Smooth muscle cell (in vitro differentiated cells): ENCODE measurements at regions not wholly inside any gene's neighbourhood (a gene's known extent, or its start where the extent isn't known, plus 50 kb on each side); places are given as distances from the start of the nearest gene placed in this dataset.

ENCODE experiments used
- DNase-seq: peaks from one replicate; lab custom pipeline; 2025; ENCODE audit not compliant: unreplicated experiment; lab: John Stamatoyannopoulos, UW
- H2AFZ ChIP-seq: fragments of 200-600 bp; sonication (generic); 2 replicates; pipeline ENCODE4 v1.6.0; 2016; ENCODE audit warnings: antibody characterized with exemption, low read depth, mild to moderate bottlenecking
- H3F3A ChIP-seq: fragments of 200-600 bp; sonication (generic); 2 replicates; pipeline ENCODE4 v1.6.0; 2017; ENCODE audit warnings: antibody characterized with exemption, low read depth
- H3K27ac ChIP-seq: fragments of 200-600 bp; sonication (generic); 2 replicates; pipeline ENCODE4 v1.5.1; 2016; ENCODE audit warnings: low read depth, mild to moderate bottlenecking
- H3K27me3 ChIP-seq: fragments of 200-600 bp; sonication (generic); 2 replicates; pipeline ENCODE4 v1.6.1; 2016; ENCODE audit warnings: low read depth, mild to moderate bottlenecking
- H3K36me3 ChIP-seq: fragments of 200-600 bp; sonication (generic); 2 replicates; pipeline ENCODE4 v1.5.1; 2016; ENCODE audit warnings: low read depth
- H3K4me1 ChIP-seq: fragments of 200-600 bp; sonication (generic); 2 replicates; pipeline ENCODE4 v1.5.1; 2016; ENCODE audit warnings: low read depth
- H3K4me2 ChIP-seq: fragments of 200-600 bp; sonication (generic); 2 replicates; pipeline ENCODE4 v1.6.0; 2016; ENCODE audit warnings: mild to moderate bottlenecking
- H3K4me3 ChIP-seq: fragments of 200-600 bp; sonication (generic); 2 replicates; pipeline ENCODE4 v1.5.1; 2016; ENCODE audit warnings: mild to moderate bottlenecking
- H3K79me2 ChIP-seq: fragments of 200-600 bp; sonication (generic); 2 replicates; pipeline ENCODE4 v1.6.0; 2016; ENCODE audit warnings: low read depth, mild to moderate bottlenecking
- H3K9ac ChIP-seq: fragments of 200-600 bp; sonication (generic); 2 replicates; pipeline ENCODE4 v1.6.0; 2016; ENCODE audit warnings: low read depth
- H3K9me3 ChIP-seq: fragments of 200-600 bp; sonication (generic); replicated peaks from 2 replicates; pipeline ENCODE4 v1.5.1; 2016; ENCODE audit warnings: low read depth
- H4K20me1 ChIP-seq: fragments of 200-600 bp; sonication (generic); 2 replicates; pipeline ENCODE4 v1.6.0; 2016; ENCODE audit warnings: low read depth
- WGBS: methylation state at CpG from one replicate; pipeline ENCODE4 v1.1.7; 2016; ENCODE audit warnings: low lambda C conversion rate; 5-methylcytosine and 5-hydroxymethylcytosine counted together
- TF ChIP-seq, protein P1 (sequence below): fragments of 200-600 bp; sonication (generic); IDR thresholded peaks from 2 replicates; pipeline ENCODE4 v1.5.1; 2017; ENCODE audit warnings: borderline replicate concordance, mild to moderate bottlenecking, antibody characterized with exemption; ENCODE audit not compliant: insufficient read depth, poor library complexity, severe bottlenecking

DNA sequence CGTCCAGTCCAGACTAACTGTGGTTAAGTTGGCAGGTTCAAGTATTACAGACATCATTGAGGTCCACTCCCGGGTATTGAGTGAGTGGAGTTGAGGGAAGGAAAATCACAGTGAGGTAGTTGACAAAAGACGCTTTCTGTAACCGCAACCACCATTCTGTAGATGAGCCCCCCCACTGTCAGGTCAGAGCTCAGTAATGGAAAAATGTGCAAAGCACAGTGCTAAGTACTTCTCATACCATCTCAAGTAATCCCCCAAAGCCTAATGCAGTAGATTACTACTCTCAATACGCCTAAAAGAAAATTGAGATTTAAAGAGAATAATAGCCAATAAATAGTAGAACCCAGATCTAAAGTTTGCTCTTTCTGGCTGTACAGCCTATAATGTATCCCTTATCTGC is 522.8 kb downstream of the LMO4 start:
- Histone ChIP-seq H3K4me2 (no peak overlapping the region), H3K9ac (no peak overlapping the region), H3K27ac (no peak overlapping the region), H2AFZ (no peak overlapping the region), H4K20me1 (no peaks in the 10 kb centered on the region), H3K9me3 (no peaks in the 10 kb centered on the region), H3F3A (no peaks in the 10 kb centered on the region), H3K27me3 (no peaks in the 10 kb centered on the region), H3K4me1 (no peaks in the 10 kb centered on the region), H3K36me3 (no peaks in the 10 kb centered on the region), H3K4me3 (no peak overlapping the region), H3K79me2 (no peaks in the 10 kb centered on the region)
- TF ChIP-seq, protein P1, sequence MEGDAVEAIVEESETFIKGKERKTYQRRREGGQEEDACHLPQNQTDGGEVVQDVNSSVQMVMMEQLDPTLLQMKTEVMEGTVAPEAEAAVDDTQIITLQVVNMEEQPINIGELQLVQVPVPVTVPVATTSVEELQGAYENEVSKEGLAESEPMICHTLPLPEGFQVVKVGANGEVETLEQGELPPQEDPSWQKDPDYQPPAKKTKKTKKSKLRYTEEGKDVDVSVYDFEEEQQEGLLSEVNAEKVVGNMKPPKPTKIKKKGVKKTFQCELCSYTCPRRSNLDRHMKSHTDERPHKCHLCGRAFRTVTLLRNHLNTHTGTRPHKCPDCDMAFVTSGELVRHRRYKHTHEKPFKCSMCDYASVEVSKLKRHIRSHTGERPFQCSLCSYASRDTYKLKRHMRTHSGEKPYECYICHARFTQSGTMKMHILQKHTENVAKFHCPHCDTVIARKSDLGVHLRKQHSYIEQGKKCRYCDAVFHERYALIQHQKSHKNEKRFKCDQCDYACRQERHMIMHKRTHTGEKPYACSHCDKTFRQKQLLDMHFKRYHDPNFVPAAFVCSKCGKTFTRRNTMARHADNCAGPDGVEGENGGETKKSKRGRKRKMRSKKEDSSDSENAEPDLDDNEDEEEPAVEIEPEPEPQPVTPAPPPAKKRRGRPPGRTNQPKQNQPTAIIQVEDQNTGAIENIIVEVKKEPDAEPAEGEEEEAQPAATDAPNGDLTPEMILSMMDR = no peak
- 84% methylated on average over 5 of the region's 5 CpGs for WGBS
- no peak for DNase-seq

GRCh38 chr1:87852410-87853161 is 523.9 kb downstream of the LMO4 start:
- H2AFZ ChIP-seq = no peak overlapping the region
- no peaks in the 10 kb centered on the region for H3F3A ChIP-seq
- TF ChIP-seq, protein P1 = no peak
- no peak overlapping the region for H3K27ac ChIP-seq
- no peak overlapping the region for H3K4me3 ChIP-seq
- H3K9ac ChIP-seq = no peak overlapping the region
- H3K9me3 ChIP-seq = no peaks in the 10 kb centered on the region
- H3K4me2 ChIP-seq = no peak overlapping the region
- DNase-seq = no peak
- no peaks in the 10 kb centered on the region for H3K79me2 ChIP-seq
- 94% methylated on average over 4 of the region's 4 CpGs for WGBS
- no peaks in the 10 kb centered on the region for H4K20me1 ChIP-seq
- H3K27me3 ChIP-seq = no peaks in the 10 kb centered on the region
- no peaks in the 10 kb centered on the region for H3K36me3 ChIP-seq
- no peaks in the 10 kb centered on the region for H3K4me1 ChIP-seq

DNA sequence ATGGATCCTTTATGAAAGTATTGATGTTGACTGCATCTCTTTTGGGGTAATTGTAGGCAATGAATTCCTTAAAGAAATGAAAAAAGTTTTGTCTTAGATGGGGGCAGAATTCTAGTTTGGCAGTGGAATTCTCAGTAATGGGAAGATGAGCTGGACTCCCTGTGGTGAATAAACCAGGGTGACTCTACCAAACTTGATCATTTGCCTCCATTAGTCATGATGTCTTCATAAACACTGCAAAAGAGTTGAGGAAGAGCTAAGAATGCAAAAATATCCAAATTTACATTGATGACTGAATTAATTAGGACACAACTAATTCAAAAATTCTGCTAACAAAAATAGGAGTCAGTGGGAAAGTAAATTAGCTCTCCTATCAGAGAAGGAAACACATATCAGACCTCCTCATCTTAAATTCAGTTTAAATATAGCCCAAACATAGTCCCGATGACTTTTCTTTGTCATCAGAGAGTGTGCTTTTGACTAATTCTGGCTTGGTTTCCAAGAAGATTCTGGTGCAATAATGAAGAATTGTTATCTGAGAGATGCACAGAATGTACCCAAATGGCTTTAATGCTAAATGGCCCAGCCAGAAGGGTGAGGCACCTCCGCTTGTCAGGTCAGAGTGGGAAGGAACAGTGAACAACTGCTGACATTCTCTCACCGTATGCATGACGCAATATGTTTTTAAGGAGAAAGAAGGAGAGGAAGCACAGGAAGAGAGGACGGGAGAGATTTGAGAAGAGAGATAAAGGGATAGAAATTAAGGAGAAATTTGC is 525.1 kb downstream of the LMO4 start:
- Histone ChIP-seq H3K27me3 (no peaks in the 10 kb centered on the region), H4K20me1 (no peaks in the 10 kb centered on the region), H3F3A (no peaks in the 10 kb centered on the region), H3K36me3 (no peaks in the 10 kb centered on the region), H3K9me3 (no peaks in the 10 kb centered on the region), H3K4me3 (no peak overlapping the region), H2AFZ (no peak overlapping the region), H3K4me1 (no peaks in the 10 kb centered on the region), H3K9ac (no peak overlapping the region), H3K4me2 (no peak overlapping the region), H3K27ac (no peak overlapping the region), H3K79me2 (no peaks in the 10 kb centered on the region)
- 74% methylated on average over 5 of the region's 5 CpGs for WGBS
- DNase-seq = no peak
- TF ChIP-seq, protein P1 = no peak

GRCh38 chr1:87863317-87863716 is 534.6 kb downstream of the LMO4 start:
- WGBS = 76% methylated on average over 1 of the region's 1 CpG
- Histone ChIP-seq H3K4me3 (no peak overlapping the region), H4K20me1 (no peaks in the 10 kb centered on the region), H3K36me3 (no peaks in the 10 kb centered on the region), H3K27me3 (no peaks in the 10 kb centered on the region), H2AFZ (no peak overlapping the region), H3K27ac (no peak overlapping the region), H3K79me2 (no peaks in the 10 kb centered on the region), H3K4me1 (no peaks in the 10 kb centered on the region), H3K9me3 (peaks cover 4% of the 10 kb centered on the region), H3K9ac (no peak overlapping the region), H3F3A (no peaks in the 10 kb centered on the region), H3K4me2 (no peak overlapping the region)
- no peak for DNase-seq
- TF ChIP-seq, protein P1 = no peak
